ENCODE measurements at regions not wholly inside any gene's neighbourhood (a gene's known extent, or its start where the extent isn't known, plus 50 kb on each side); places are given as distances from the start of the nearest gene placed in this dataset.

DNA sequence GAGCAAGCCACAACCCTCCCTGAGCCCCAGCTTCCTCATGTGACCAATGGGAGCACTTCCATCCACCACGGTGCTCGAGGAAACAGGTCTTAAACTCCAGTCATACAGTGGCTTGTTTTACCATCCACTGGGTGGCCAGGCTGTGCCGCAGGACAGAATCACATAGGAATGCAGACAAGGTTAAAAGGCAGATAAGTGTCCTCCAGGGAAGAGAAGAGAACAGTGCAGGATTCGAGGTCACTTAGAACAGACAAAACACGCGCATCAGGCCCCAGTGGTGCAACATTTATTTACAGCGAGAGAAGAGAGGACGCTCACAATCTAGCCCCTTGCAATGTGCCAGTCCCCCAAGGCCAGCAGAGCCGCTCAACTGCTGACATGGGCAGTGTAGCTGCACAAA is 92.8 kb downstream of the TMEM130 start:
- TF ChIP-seq, protein P1, sequence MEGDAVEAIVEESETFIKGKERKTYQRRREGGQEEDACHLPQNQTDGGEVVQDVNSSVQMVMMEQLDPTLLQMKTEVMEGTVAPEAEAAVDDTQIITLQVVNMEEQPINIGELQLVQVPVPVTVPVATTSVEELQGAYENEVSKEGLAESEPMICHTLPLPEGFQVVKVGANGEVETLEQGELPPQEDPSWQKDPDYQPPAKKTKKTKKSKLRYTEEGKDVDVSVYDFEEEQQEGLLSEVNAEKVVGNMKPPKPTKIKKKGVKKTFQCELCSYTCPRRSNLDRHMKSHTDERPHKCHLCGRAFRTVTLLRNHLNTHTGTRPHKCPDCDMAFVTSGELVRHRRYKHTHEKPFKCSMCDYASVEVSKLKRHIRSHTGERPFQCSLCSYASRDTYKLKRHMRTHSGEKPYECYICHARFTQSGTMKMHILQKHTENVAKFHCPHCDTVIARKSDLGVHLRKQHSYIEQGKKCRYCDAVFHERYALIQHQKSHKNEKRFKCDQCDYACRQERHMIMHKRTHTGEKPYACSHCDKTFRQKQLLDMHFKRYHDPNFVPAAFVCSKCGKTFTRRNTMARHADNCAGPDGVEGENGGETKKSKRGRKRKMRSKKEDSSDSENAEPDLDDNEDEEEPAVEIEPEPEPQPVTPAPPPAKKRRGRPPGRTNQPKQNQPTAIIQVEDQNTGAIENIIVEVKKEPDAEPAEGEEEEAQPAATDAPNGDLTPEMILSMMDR (IDR thresholded peaks at IDR 0.05): no peak
- TF ChIP-seq TCF7L2 (IDR thresholded peaks at IDR 0.05; ENCODE audit: low read depth, low read length): no peak
- TF ChIP-seq, protein P2, sequence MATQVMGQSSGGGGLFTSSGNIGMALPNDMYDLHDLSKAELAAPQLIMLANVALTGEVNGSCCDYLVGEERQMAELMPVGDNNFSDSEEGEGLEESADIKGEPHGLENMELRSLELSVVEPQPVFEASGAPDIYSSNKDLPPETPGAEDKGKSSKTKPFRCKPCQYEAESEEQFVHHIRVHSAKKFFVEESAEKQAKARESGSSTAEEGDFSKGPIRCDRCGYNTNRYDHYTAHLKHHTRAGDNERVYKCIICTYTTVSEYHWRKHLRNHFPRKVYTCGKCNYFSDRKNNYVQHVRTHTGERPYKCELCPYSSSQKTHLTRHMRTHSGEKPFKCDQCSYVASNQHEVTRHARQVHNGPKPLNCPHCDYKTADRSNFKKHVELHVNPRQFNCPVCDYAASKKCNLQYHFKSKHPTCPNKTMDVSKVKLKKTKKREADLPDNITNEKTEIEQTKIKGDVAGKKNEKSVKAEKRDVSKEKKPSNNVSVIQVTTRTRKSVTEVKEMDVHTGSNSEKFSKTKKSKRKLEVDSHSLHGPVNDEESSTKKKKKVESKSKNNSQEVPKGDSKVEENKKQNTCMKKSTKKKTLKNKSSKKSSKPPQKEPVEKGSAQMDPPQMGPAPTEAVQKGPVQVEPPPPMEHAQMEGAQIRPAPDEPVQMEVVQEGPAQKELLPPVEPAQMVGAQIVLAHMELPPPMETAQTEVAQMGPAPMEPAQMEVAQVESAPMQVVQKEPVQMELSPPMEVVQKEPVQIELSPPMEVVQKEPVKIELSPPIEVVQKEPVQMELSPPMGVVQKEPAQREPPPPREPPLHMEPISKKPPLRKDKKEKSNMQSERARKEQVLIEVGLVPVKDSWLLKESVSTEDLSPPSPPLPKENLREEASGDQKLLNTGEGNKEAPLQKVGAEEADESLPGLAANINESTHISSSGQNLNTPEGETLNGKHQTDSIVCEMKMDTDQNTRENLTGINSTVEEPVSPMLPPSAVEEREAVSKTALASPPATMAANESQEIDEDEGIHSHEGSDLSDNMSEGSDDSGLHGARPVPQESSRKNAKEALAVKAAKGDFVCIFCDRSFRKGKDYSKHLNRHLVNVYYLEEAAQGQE (IDR thresholded peaks at IDR 0.05; ENCODE audit: insufficient read depth in 1 of 2, low read depth in 2 of 2, low read length in 1 of 2): no peak
